ENCODE measurements at regions not wholly inside any gene's neighbourhood (a gene's known extent, or its start where the extent isn't known, plus 50 kb on each side); places are given as distances from the start of the nearest gene placed in this dataset.

DNA sequence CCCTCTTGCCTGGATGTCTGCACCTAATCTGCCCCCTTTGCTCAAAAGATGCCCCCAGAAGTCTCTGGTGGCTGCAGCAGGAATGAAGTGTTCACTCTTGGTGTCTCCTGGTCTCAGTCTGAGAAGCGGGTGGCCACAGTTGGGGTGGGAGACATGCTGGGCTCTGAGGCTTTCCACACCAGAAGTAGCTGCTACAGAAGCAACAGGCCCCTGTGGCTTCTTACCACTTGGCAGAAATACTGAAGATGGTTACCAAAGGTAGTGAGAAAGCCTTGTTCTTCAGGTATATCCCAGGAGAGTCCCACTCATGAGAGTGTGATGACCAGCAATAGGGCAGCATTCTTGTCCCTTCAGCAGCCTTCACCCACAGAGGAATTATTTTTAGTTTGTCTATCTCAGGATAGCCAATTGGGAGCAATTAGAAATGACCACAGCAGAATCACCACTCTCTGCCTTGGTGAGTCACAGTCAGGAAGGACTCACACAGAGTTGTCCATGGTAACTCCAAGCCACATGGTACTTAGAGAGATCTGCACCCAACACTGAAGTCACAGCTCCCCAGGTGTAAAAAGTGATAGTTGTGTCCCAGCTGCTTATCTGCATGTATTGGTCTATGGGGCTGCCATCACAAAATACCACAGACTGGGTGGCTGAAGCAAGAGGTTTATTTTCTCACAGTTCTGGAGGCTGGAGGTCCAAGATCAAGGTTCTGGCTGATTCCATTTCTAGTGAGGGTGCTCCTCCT lies 169.8 kb upstream of the ID2 start:
- H3K36me3 ChIP-seq (ENCODE audit: control insufficient read depth in 1 of 2, insufficient read depth in 2 of 2, low read depth in 1 of 2, low read length in 2 of 2) = no peaks in the 10 kb centered on the region
- peak overlapping the region; percentile 34 for H3K9ac ChIP-seq (ENCODE audit: low read length)
- no peak overlapping the region for H3K4me2 ChIP-seq (ENCODE audit: low read length, poor library complexity, severe bottlenecking)
- H2AK5ac ChIP-seq (ENCODE audit: low read length, severe bottlenecking) = no peak overlapping the region
- H3K27ac ChIP-seq (ENCODE audit: low read length, poor library complexity, severe bottlenecking) = no peak overlapping the region
- no peak overlapping the region for H3K18ac ChIP-seq (ENCODE audit: low read depth in 1 of 2, low read length in 2 of 2)
- peaks cover 0 to 27% of the 10 kb centered on the region in 2 experiments for H3K27me3 ChIP-seq (ENCODE audit: control insufficient read depth in 1 of 2, insufficient read depth in 1 of 2, low read length in 2 of 2)
- H4K8ac ChIP-seq (ENCODE audit: low read length) = no peak overlapping the region
- no peak overlapping the region for H3K4ac ChIP-seq (ENCODE audit: low read depth in 1 of 2, low read length in 2 of 2)
- H3K9me3 ChIP-seq (ENCODE audit: control insufficient read depth, low read length) = peaks cover 11% of the 10 kb centered on the region
- no peak overlapping the region for H2BK12ac ChIP-seq (ENCODE audit: low read length in 2 of 2)
- H3K4me1 ChIP-seq (ENCODE audit: control insufficient read depth, insufficient read depth, low read depth, low read length) = peaks cover 3% of the 10 kb centered on the region
- no peak overlapping the region for H2BK15ac ChIP-seq (ENCODE audit: low read depth, poor library complexity, severe bottlenecking)
- DNase-seq = peak; percentile 75
- H2BK120ac ChIP-seq (ENCODE audit: low read depth, low read length) = no peak overlapping the region
- no peak overlapping the region for H3K4me3 ChIP-seq (ENCODE audit: insufficient read depth in 1 of 2, low read depth in 1 of 2, low read length in 2 of 2)
- no peak overlapping the region for H2BK5ac ChIP-seq (ENCODE audit: low read depth, low read length, poor library complexity, severe bottlenecking)
- H3K23ac ChIP-seq (ENCODE audit: low read length in 2 of 2) = no peak overlapping the region
- no peaks in the 10 kb centered on the region for H3K79me1 ChIP-seq (replicated peaks; ENCODE audit: low read length, poor library complexity, severe bottlenecking)
- no peak overlapping the region for H2AFZ ChIP-seq (ENCODE audit: low read depth, low read length)
- no peak overlapping the region for H3K14ac ChIP-seq (ENCODE audit: low read length in 2 of 2)
- H4K91ac ChIP-seq (ENCODE audit: low read length) = no peak overlapping the region
- WGBS = 100% methylated on average over 1 of the region's 1 CpG

DNA sequence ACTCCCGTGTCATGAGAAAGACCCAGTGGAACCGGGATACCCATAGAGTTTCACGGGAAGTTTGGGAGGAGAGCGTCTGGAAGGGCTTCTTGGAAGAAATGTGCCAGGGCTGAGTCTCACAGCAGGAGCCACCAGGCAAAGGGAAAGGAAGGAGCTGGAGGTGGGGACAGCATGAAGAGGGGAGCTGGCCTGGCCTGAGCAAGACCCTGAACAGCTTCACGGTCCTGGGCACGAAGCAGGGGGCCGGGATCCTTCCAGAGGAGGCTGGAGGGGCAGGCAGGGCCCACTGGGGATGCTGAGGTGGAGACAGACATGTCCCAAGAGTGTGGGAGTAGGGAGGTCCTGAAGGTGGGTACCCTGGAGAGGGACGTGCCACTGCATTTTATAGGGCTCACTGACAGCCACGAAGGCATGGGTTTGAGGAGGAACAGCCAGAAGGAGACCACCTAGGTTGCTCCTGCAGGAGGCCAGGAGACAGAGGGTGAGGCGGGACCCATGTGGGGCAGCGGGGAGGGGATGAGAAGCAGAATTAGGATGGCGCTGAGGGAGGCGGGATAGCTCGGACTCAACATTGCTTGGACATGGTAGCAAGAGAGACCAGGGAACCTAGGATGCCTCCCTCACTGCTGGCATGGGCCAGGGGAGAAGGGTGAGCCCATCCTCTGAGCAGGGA lies 168.1 kb upstream of the ID2 start:
- Histone ChIP-seq H3K27ac (ENCODE audit: low read length, poor library complexity, severe bottlenecking) (no peak overlapping the region), H3K4ac (ENCODE audit: low read depth in 1 of 2, low read length in 2 of 2) (no peak overlapping the region), H2BK5ac (ENCODE audit: low read depth, low read length, poor library complexity, severe bottlenecking) (no peak overlapping the region), H3K4me1 (ENCODE audit: control insufficient read depth, insufficient read depth, low read depth, low read length) (peaks cover 3% of the 10 kb centered on the region), H2BK15ac (ENCODE audit: low read depth, poor library complexity, severe bottlenecking) (no peak overlapping the region), H3K79me1 (replicated peaks; ENCODE audit: low read length, poor library complexity, severe bottlenecking) (no peaks in the 10 kb centered on the region), H3K9ac (ENCODE audit: low read length) (no peak overlapping the region), H3K27me3 (ENCODE audit: control insufficient read depth in 1 of 2, insufficient read depth in 1 of 2, low read length in 2 of 2) (peaks cover 0 to 27% of the 10 kb centered on the region in 2 experiments), H3K4me3 (ENCODE audit: insufficient read depth in 1 of 2, low read depth in 1 of 2, low read length in 2 of 2) (no peak overlapping the region), H4K91ac (ENCODE audit: low read length) (no peak overlapping the region), H3K14ac (ENCODE audit: low read length in 2 of 2) (no peak overlapping the region), H2BK12ac (ENCODE audit: low read length in 2 of 2) (no peak overlapping the region), H3K9me3 (ENCODE audit: control insufficient read depth, low read length) (peaks cover 11% of the 10 kb centered on the region), H2BK120ac (ENCODE audit: low read depth, low read length) (no peak overlapping the region), H2AK5ac (ENCODE audit: low read length, severe bottlenecking) (no peak overlapping the region), H3K4me2 (ENCODE audit: low read length, poor library complexity, severe bottlenecking) (no peak overlapping the region), H4K8ac (ENCODE audit: low read length) (no peak overlapping the region), H3K23ac (ENCODE audit: low read length in 2 of 2) (no peak overlapping the region), H3K36me3 (ENCODE audit: control insufficient read depth in 1 of 2, insufficient read depth in 2 of 2, low read depth in 1 of 2, low read length in 2 of 2) (no peaks in the 10 kb centered on the region), H3K18ac (ENCODE audit: low read depth in 1 of 2, low read length in 2 of 2) (no peak overlapping the region), H2AFZ (ENCODE audit: low read depth, low read length) (no peak overlapping the region)
- WGBS = 93% methylated on average over 14 of the region's 14 CpGs
- DNase-seq = no peak

DNA sequence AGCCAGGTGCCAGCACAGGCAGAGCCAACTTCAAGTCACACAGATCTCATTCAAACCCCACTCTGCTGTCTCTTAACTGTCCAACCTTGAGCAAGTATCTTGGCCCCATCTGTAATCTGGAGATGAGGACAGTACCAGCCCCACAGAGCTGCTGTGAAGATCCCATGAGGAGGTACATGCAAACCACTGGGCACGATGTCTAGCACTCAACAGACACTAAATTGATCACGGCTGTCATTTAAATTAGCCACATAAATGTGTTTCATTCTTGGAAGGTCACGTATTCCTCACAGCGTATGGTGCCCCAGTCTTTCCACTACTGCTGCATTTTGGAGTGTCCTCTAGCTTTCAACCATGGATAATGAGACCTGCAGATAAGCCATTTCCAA lies 167.6 kb upstream of the ID2 start:
- peaks cover 3% of the 10 kb centered on the region for H3K4me1 ChIP-seq (ENCODE audit: control insufficient read depth, insufficient read depth, low read depth, low read length)
- H3K14ac ChIP-seq (ENCODE audit: low read length in 2 of 2) = no peak overlapping the region
- no peak overlapping the region for H3K4ac ChIP-seq (ENCODE audit: low read depth in 1 of 2, low read length in 2 of 2)
- no peak overlapping the region for H2AK5ac ChIP-seq (ENCODE audit: low read length, severe bottlenecking)
- H2BK15ac ChIP-seq (ENCODE audit: low read depth, poor library complexity, severe bottlenecking) = no peak overlapping the region
- 96% methylated on average over 4 of the region's 4 CpGs for WGBS
- H2AFZ ChIP-seq (ENCODE audit: low read depth, low read length) = no peak overlapping the region
- H3K27ac ChIP-seq (ENCODE audit: low read length, poor library complexity, severe bottlenecking) = no peak overlapping the region
- no peak overlapping the region for H2BK120ac ChIP-seq (ENCODE audit: low read depth, low read length)
- H3K9ac ChIP-seq (ENCODE audit: low read length) = no peak overlapping the region
- H3K9me3 ChIP-seq (ENCODE audit: control insufficient read depth, low read length) = peaks cover 11% of the 10 kb centered on the region
- no peak for DNase-seq
- no peak overlapping the region for H3K4me3 ChIP-seq (ENCODE audit: insufficient read depth in 1 of 2, low read depth in 1 of 2, low read length in 2 of 2)
- H3K36me3 ChIP-seq (ENCODE audit: control insufficient read depth in 1 of 2, insufficient read depth in 2 of 2, low read depth in 1 of 2, low read length in 2 of 2) = no peaks in the 10 kb centered on the region
- H3K27me3 ChIP-seq (ENCODE audit: control insufficient read depth in 1 of 2, insufficient read depth in 1 of 2, low read length in 2 of 2) = peaks cover 0 to 33% of the 10 kb centered on the region in 2 experiments
- no peak overlapping the region for H3K18ac ChIP-seq (ENCODE audit: low read depth in 1 of 2, low read length in 2 of 2)
- H2BK5ac ChIP-seq (ENCODE audit: low read depth, low read length, poor library complexity, severe bottlenecking) = no peak overlapping the region
- no peak overlapping the region for H4K91ac ChIP-seq (ENCODE audit: low read length)
- no peak overlapping the region for H3K4me2 ChIP-seq (ENCODE audit: low read length, poor library complexity, severe bottlenecking)
- H4K8ac ChIP-seq (ENCODE audit: low read length) = no peak overlapping the region
- no peak overlapping the region for H3K23ac ChIP-seq (ENCODE audit: low read length in 2 of 2)
- H2BK12ac ChIP-seq (ENCODE audit: low read length in 2 of 2) = no peak overlapping the region
- no peaks in the 10 kb centered on the region for H3K79me1 ChIP-seq (replicated peaks; ENCODE audit: low read length, poor library complexity, severe bottlenecking)

DNA sequence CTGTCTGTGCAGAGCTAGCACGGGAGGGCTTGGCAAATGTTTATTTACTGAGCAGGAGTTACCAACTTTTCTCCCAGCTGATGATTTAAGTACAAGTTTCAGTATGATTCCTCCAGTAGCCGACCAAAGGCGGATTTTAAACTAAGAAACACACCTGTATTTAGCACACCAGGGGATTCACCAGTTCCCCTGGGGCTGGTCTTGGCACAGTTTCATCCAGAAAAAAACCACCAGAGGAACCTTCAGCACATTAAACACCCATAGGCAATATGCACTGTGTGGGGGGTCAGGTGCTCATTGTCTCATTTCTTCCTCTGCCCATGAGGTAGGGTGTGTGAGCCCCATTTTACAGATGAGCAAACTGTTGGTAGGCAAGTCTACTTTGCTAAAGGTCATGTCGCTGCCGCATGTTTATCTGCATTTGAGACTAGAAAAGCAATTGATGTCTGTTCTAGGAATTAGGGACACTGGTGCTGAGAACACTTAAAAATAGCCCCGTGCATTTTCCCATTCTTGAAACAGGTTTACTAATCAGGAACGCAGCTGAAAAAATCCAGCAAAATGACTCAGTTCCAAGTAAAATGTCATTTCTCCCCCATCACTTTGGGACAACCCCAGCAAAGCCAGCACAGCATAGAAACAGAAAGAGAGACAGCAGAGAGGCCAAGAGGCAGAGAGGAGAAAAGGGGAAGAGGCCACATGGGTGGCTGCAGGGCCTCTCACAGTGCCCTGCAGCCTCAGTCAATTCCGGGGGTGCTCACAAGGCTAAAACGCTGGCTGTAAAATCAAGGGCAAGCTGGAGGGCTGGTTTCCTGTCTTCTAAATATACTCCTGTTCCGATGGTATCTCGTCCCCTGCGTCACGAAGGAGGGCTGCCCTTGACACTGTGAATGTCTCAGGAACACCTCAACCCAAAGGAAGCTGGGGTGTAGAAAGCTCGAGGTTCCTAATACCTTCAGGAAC lies 166.8 kb upstream of the ID2 start:
- Histone ChIP-seq H3K27ac (ENCODE audit: low read length, poor library complexity, severe bottlenecking) (no peak overlapping the region), H2BK15ac (ENCODE audit: low read depth, poor library complexity, severe bottlenecking) (no peak overlapping the region), H2BK5ac (ENCODE audit: low read depth, low read length, poor library complexity, severe bottlenecking) (no peak overlapping the region), H3K14ac (ENCODE audit: low read length in 2 of 2) (no peak overlapping the region), H2BK12ac (ENCODE audit: low read length in 2 of 2) (no peak overlapping the region), H3K4me1 (ENCODE audit: control insufficient read depth, insufficient read depth, low read depth, low read length) (peaks cover 3% of the 10 kb centered on the region), H4K91ac (ENCODE audit: low read length) (no peak overlapping the region), H3K4ac (ENCODE audit: low read depth in 1 of 2, low read length in 2 of 2) (no peak overlapping the region), H3K9ac (ENCODE audit: low read length) (no peak overlapping the region), H3K9me3 (ENCODE audit: control insufficient read depth, low read length) (peaks cover 11% of the 10 kb centered on the region), H2BK120ac (ENCODE audit: low read depth, low read length) (no peak overlapping the region), H4K8ac (ENCODE audit: low read length) (no peak overlapping the region), H3K79me1 (replicated peaks; ENCODE audit: low read length, poor library complexity, severe bottlenecking) (no peaks in the 10 kb centered on the region), H3K4me2 (ENCODE audit: low read length, poor library complexity, severe bottlenecking) (no peak overlapping the region), H3K4me3 (ENCODE audit: insufficient read depth in 1 of 2, low read depth in 1 of 2, low read length in 2 of 2) (no peak overlapping the region), H3K27me3 (ENCODE audit: control insufficient read depth in 1 of 2, insufficient read depth in 1 of 2, low read length in 2 of 2) (peaks cover 0 to 40% of the 10 kb centered on the region in 2 experiments), H2AK5ac (ENCODE audit: low read length, severe bottlenecking) (no peak overlapping the region), H3K23ac (ENCODE audit: low read length in 2 of 2) (no peak overlapping the region), H3K36me3 (ENCODE audit: control insufficient read depth in 1 of 2, insufficient read depth in 2 of 2, low read depth in 1 of 2, low read length in 2 of 2) (no peaks in the 10 kb centered on the region), H3K18ac (ENCODE audit: low read depth in 1 of 2, low read length in 2 of 2) (no peak overlapping the region), H2AFZ (ENCODE audit: low read depth, low read length) (no peak overlapping the region)
- peak; percentile 16 for DNase-seq
- 68% methylated on average over 14 of the region's 14 CpGs for WGBS

All from mesenchymal stem cell (in vitro differentiated cells and primary cell).